Kidney capillary endothelial cell (primary cell): ENCODE measurements at regions not wholly inside any gene's neighbourhood (a gene's known extent, or its start where the extent isn't known, plus 50 kb on each side); places are given as distances from the start of the nearest gene placed in this dataset.
"Not testable (repeated sequence)": the region's sequence is repeated elsewhere in the genome, so short reads cannot be mapped to it uniquely, and the experiment has no call there.

Experiments used
- DNase-seq: peaks from one replicate; pipeline ENCODE4 v3.0.0-alpha.2; 2018; ENCODE audit warnings: low spot score

- DNase-seq: no peak
Measured at GRCh38 chrX:953879-954482, 258.5 kb downstream of the CRLF2 start.

DNA sequence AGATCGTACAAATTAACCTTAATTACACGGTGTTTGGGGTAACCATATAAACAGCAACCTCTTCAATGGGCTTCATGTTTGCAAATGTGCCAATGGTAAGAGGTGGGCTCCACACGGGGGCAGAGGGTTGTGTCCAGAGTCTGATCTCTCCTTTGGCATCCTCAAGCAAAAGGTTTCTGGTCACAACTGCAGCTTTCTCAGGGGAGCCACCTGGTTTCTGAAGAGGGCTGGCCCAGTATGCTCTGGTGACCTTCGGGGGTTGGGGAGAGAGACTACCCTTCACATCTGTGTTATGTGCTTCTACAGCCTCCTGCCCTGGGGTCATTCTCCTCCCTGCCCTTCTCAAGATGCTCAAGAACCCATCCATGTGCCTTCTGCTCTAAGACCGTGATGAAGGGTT is 259.6 kb downstream of the CRLF2 start:
- DNase-seq: no peak

- DNase-seq: not testable (repeated sequence)
Measured at GRCh38 chrX:947262-947661, 265.2 kb downstream of the CRLF2 start.

DNA sequence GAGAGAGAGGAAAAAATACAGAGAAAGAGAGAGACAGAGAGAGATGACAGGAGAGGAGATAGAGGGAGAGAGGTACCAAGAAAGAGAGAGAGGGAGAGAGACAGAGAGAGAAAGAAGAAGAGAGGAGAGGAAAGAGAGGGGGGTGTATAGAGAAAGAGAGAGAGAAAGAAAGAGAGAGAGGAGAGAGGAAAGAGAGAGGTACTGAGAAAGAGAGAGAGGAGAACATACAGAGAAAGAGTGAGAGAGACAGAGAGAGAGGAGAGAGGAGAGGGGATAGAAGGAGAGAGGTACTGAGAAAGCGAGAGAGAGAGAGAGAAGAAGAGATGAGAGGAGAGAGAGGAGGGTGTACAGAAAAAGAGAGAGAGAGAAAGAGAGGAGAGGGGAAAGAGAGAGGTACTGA is 269.4 kb downstream of the CRLF2 start:
- DNase-seq: no peak

- no peak for DNase-seq
Measured at GRCh38 chrX:940691-941090, 271.8 kb downstream of the CRLF2 start.

DNA sequence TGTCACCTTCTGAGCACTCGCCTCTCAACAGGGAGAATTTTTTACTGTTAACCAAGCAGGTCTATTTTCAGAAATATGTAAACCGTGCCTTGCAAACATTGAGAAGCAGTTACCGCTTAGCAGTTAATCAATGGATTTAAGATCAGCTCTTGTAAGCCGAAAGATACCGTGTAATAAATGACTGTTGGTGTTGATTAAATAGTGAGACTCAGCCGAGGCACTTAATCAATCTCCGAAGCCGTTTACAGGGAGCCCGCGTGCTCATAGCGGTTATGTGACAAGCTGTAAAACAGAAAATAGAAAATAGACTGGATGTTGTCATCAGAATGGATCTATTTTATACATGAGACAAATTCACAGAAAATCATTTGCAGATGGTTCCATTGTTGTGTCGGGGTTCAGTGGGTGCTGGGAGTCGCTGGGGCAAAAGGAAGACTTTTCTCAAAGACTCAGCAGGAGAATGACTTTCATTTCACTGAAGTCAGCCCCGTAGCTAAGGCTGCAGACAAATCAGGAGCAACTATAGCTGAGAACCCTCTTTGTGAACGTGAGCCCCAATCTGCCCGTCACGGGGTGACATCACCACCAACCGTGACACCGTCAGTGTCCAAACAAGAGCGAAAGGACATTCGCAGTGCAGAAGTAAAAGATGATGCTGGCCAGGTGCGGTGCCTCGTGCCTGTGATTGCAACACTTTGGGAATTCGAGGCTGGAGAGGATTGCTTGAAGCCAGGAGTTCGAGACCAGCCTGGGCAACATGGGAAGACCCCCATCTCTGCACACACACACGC is 275.3 kb downstream of the CRLF2 start:
- DNase-seq: no peak

DNA sequence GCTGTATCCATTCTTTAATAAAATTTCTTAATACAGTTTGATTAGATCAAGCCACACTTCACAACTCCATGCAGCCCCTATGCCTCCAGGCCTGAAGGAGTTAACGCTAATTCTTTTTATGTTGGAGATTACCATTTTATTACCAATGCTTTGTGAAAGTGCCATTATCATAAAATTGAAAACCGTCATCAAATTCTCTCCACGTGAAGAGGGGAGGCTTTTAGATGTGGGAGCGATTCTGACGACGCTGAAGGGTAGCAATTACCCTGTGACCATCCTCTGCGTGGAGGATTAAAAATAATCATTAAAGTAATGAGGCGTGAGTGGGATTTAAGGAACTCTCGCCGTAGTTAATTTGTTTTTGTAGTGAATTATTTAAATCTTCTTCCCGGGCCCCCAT is 278.8 kb downstream of the CRLF2 start:
- DNase-seq: no peak

- DNase-seq: no peak
Measured at GRCh38 chrX:928606-929005, 283.8 kb downstream of the CRLF2 start.

DNA sequence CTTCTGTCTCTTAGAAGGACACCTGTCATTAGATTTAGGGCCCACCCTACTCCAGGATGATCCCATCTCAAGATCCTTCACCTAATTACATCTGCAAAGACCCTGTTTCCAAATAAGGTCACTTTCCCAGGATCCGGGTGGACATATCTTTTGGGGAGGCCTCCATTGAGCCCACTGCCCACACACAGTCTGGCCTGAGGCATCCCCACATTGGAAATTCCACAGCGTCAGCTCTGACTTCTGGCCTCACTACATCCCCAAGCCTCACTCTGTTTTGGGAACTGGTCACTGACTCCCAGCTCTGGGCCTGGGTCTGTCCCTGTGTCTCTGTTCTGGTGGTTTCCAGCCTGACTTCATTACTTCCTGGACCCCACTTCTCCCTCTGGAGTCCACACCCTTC is 285.5 kb downstream of the CRLF2 start:
- DNase-seq: no peak

GRCh38 chrX:926070-926469 is 286.4 kb downstream of the CRLF2 start:
- DNase-seq: no peak

DNA sequence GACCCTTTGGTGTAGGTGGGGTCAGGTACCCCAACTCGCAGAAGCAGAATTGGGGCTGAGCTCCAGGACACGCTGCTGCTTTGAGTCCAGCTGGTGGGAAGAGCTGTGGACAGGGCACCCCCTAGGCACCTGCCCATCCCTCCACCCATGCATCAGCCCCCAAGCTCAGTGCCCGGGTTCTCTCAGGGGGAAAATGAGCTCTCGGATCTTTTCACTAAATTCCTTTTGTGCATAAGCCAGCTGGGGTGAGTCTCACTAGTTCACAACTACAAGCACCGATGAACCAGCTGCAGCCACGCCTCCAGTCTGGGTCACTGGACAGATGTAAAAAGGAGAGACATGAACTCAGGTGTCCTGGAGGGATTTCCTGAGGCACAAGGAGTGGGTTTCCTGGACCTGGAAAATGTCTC is 286.8 kb downstream of the CRLF2 start:
- DNase-seq: no peak

- DNase-seq: no peak
Measured at GRCh38 chrX:925094-925493, 287.4 kb downstream of the CRLF2 start.

DNA sequence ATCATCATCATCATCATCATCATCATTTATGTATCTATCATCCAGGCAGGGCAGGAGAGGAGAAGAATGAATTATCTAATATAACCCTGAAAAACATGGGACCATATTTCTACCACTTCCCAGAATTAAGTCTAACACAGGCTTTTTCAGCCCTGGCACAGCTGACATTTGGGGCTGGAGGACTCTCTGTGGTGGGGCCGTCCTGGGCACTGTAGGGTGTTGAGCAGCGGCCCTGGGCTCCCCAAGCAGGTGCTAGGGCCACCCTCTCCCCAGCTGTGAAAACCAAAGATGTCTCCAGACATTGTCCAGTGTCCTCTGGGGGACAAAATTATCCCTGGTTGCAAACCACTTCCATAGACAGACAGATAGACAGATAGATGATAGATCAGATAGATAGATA is 288.4 kb downstream of the CRLF2 start:
- DNase-seq: no peak

GRCh38 chrX:920234-920799 is 289.7 kb downstream of the SHOX start:
- DNase-seq: no peak

GRCh38 chrX:916230-916599 is 285.6 kb downstream of the SHOX start:
- DNase-seq: no peak

DNA sequence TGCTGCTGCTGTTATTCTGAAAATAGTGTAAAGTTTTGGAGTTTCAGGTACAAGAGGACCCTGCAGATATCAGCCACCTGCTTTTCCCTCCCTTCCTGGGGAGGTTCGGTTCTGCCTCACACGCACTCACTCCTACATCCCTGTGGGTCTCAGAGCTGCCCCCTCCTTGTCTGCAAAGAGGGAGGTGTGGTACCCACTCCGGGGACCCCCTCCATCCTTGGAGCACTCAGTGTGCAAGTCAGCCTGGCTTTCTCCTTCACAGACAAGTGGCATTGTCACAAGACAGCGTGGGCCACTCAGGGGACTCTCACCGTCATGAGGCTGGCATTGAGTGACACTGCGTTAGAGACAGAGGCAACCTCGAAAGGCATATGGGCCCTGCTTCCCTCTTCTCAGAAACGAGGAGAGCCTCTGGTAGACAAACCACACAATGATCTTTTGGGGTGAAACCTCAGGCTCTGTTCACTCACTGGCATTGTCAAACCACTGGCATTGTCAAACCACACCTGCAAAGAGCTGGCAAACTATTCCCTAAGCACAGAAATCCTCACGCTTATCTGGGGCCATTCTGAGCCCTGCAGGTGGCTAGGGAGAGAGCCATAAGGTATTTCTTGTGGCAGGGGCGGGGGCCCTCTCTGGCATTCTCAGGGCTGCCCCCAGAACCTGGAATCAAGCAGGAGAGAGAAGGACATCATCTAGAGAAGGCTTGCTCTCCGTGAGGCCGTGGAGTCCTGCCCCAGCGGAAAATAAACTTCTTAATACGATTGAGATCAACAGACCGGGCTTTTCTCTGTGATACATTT is 285.0 kb downstream of the SHOX start:
- DNase-seq: no peak

DNA sequence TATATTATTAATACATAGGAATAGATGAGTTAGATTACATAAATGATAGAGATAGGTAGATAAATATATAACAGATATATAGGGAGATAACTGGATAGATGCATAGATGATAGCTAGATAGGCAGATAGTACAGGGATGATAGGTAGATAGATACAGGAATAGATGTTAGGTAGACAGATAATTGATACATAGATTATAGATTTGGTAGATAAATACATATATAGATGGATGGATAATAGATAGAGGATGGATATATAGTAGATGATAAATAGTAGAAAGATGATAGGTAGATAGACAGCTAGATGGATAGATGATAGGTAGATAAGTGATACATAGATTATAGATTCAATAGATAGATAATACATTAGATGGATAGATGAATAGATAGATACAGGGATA is 283.6 kb downstream of the SHOX start:
- no peak for DNase-seq

GRCh38 chrX:912677-913076 is 282.1 kb downstream of the SHOX start:
- DNase-seq: no peak

DNA sequence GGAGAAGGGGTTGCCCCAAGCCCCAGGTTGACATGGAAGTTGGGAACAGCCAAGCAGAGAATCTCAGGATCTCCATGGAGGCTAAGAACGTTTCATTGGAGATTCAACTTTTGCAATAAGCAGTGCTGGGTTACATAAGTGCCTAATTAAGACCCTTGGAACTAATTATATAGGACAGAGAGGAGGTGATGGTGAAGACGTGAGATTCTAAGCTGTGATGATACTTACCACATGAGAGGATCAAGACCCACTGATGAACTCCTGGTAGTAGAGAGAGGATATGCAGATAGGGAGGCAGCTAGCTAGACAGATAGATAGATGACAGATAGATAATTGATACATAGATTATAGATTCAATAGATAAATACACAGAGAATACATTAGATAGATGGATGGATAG is 278.5 kb downstream of the SHOX start:
- not testable (repeated sequence) for DNase-seq

DNA sequence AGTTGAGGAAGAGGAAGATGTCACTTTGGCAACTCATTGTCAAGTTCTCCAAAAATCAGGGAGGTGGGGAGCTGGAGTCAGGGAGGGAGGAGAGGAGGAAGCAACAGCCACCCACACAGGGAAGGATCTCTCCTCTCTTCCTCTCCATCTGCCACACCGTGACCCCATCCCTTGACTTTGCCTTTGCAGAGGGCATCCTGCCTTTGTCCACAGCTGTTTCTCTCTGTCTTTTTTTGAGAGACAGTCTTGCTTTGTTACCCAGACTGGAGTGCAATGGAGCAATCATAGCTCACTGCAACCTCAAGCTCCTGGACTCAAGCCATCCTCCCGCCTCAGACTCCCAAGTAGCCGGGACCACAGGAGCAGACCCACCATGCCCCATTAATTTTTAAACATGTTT is 276.0 kb downstream of the SHOX start:
- DNase-seq: no peak

- no peak for DNase-seq
Measured at GRCh38 chrX:905848-906566, 275.4 kb downstream of the SHOX start.

- DNase-seq: no peak
Measured at GRCh38 chrX:903116-903515, 272.5 kb downstream of the SHOX start.
